ENCODE measurements at regions not wholly inside any gene's neighbourhood (a gene's known extent, or its start where the extent isn't known, plus 50 kb on each side); places are given as distances from the start of the nearest gene placed in this dataset.

- Histone ChIP-seq H4K20me1 (ENCODE audit: insufficient read depth) (no peaks in the 10 kb centered on the region; the same call in 1 of the 2 replicates), H3K4me2 (no peak overlapping the region), H2AFZ (ENCODE audit: low read depth) (no peak overlapping the region), H3K27ac (no peak overlapping the region), H3K4me3 (IDR thresholded peaks at IDR 0.05; ENCODE audit: insufficient read depth, low read depth, low read length) (no peak overlapping the region), H3K79me2 (ENCODE audit: insufficient read depth, low read depth) (no peaks in the 10 kb centered on the region), H3K27me3 (ENCODE audit: insufficient read depth, low read depth) (no peaks in the 10 kb centered on the region), H3K4me1 (ENCODE audit: low read depth, poor library complexity, severe bottlenecking) (no peaks in the 10 kb centered on the region), H3K36me3 (ENCODE audit: insufficient read depth) (no peaks in the 10 kb centered on the region), H3K9ac (no peak overlapping the region)
- no peak for TF ChIP-seq CTCF (conservative IDR thresholded peaks at IDR 0.05; ENCODE audit: low read depth, low read length)
These were observed 1712.4 kb upstream of the TENM3 start for GRCh38 chr4:180530787-180531186.

GRCh38 chr4:180532691-180533090, 1710.5 kb upstream of the TENM3 start:
- Histone ChIP-seq H3K79me2 (ENCODE audit: insufficient read depth, low read depth) (no peaks in the 10 kb centered on the region), H3K9ac (no peak overlapping the region), H4K20me1 (ENCODE audit: insufficient read depth) (no peaks in the 10 kb centered on the region; the same call in 1 of the 2 replicates), H3K4me1 (ENCODE audit: low read depth, poor library complexity, severe bottlenecking) (no peaks in the 10 kb centered on the region), H2AFZ (ENCODE audit: low read depth) (no peak overlapping the region), H3K4me2 (no peak overlapping the region), H3K36me3 (ENCODE audit: insufficient read depth) (no peaks in the 10 kb centered on the region), H3K27me3 (ENCODE audit: insufficient read depth, low read depth) (no peaks in the 10 kb centered on the region), H3K27ac (no peak overlapping the region), H3K4me3 (IDR thresholded peaks at IDR 0.05; ENCODE audit: insufficient read depth, low read depth, low read length) (no peak overlapping the region)
- TF ChIP-seq CTCF (conservative IDR thresholded peaks at IDR 0.05; ENCODE audit: low read depth, low read length): no peak

GRCh38 chr4:180538384-180539057, 1704.7 kb upstream of the TENM3 start:
- Histone ChIP-seq H3K27ac (peak overlapping the region; percentile 5; the same call in 1 of the 2 replicates), H3K9ac (peak overlapping the region; percentile 4; the same call in 1 of the 2 replicates)

GRCh38 chr4:180539284-180539683, 1703.9 kb upstream of the TENM3 start:
- Histone ChIP-seq H3K79me2 (ENCODE audit: insufficient read depth, low read depth) (no peaks in the 10 kb centered on the region), H3K4me2 (peak overlapping the region; percentile 29), H3K27ac (peak overlapping the region; percentile 5; the same call in 1 of the 2 replicates), H2AFZ (ENCODE audit: low read depth) (no peak overlapping the region), H4K20me1 (ENCODE audit: insufficient read depth) (no peaks in the 10 kb centered on the region), H3K4me1 (ENCODE audit: low read depth, poor library complexity, severe bottlenecking) (peaks cover 27% of the 10 kb centered on the region), H3K27me3 (ENCODE audit: insufficient read depth, low read depth) (no peaks in the 10 kb centered on the region), H3K9ac (peak overlapping the region; percentile 4; the same call in 1 of the 2 replicates), H3K36me3 (ENCODE audit: insufficient read depth) (no peaks in the 10 kb centered on the region), H3K4me3 (IDR thresholded peaks at IDR 0.05; ENCODE audit: insufficient read depth, low read depth, low read length) (no peak overlapping the region)
- no peak for TF ChIP-seq CTCF (conservative IDR thresholded peaks at IDR 0.05; ENCODE audit: low read depth, low read length)

More at GRCh38 chr4:180538384-180539057, 1704.7 kb upstream of the TENM3 start:
- no peak overlapping the region for H3K4me3 ChIP-seq (IDR thresholded peaks at IDR 0.05; ENCODE audit: insufficient read depth, low read depth, low read length)
- H2AFZ ChIP-seq (ENCODE audit: low read depth): peak overlapping the region; percentile 8; the same call in 1 of the 2 replicates
- no peaks in the 10 kb centered on the region for H4K20me1 ChIP-seq (ENCODE audit: insufficient read depth)
- H3K4me1 ChIP-seq (ENCODE audit: low read depth, poor library complexity, severe bottlenecking): peaks cover 27% of the 10 kb centered on the region
- H3K79me2 ChIP-seq (ENCODE audit: insufficient read depth, low read depth): no peaks in the 10 kb centered on the region
- TF ChIP-seq CTCF (conservative IDR thresholded peaks at IDR 0.05; ENCODE audit: low read depth, low read length): no peak
- no peaks in the 10 kb centered on the region for H3K36me3 ChIP-seq (ENCODE audit: insufficient read depth)
- H3K27me3 ChIP-seq (ENCODE audit: insufficient read depth, low read depth): no peaks in the 10 kb centered on the region
- H3K4me2 ChIP-seq: peak overlapping the region; percentile 29

Data from KMS-11 (cell line).